ENCODE measurements at regions not wholly inside any gene's neighbourhood (a gene's known extent, or its start where the extent isn't known, plus 50 kb on each side); places are given as distances from the start of the nearest gene placed in this dataset.
A peak's percentile ranks its signal among the peaks of the same experiment; 100 is the strongest.
"Not testable (repeated sequence)": the region's sequence is repeated elsewhere in the genome, so short reads cannot be mapped to it uniquely, and the experiment has no call there.

GRCh38 chr10:8768852-8769251 is 714.4 kb downstream of the GATA3 start:
- DNase-seq (ENCODE audit: low read depth, low spot score), result no peak

DNA sequence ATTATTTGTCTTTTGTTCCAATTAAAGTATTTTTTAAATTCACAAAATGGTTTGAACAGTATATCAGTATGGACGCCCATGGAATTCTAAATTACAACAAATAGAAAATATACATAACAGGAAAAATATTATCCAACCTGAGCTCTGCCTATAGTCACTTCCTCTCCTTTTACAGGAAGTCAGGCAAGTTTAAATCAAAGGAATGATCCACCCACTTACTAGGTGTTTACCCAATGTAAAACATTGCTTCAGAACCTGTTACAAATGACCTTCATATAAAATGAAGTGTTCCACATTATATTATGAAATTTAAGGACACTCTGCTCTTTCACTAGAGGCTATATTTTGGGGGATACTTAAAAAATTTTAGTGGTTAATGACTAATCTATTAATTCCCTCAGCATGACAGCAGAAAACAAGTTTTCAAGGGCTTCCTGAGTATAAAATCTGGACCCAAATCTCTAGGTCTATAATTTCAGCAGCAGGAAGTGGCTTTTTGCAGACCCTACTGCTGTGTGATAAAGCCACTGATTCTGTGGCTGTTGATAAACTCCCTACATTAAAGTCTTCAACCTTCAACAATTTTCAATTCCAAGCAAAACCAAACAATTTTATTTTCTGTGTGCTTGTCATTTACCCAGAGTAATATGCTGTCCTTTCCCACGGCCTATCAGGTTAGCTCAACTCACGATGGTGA is 722.6 kb downstream of the GATA3 start:
- DNase-seq (ENCODE audit: low read depth, low spot score), result no peak

DNA sequence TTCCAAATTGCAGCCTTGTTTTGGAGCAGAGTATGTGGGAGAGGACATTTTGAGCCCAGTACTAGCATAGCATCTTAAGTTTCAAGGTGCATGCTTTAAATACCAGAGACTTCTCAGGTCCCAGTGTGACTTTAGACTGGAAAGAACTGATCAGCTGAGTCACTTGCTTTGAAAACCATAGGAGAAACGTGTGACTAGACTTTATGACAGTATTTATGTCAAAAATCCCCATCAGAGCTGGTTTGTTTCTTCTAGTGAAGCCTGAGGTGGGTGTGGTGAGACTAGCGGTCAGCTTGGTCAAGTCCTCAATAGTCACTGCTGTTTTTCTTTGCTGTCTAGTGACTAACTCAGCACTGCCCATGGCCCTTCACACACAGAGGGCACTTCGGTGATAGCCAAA is 724.2 kb downstream of the GATA3 start:
- no peak for DNase-seq (ENCODE audit: low read depth, low spot score)

DNA sequence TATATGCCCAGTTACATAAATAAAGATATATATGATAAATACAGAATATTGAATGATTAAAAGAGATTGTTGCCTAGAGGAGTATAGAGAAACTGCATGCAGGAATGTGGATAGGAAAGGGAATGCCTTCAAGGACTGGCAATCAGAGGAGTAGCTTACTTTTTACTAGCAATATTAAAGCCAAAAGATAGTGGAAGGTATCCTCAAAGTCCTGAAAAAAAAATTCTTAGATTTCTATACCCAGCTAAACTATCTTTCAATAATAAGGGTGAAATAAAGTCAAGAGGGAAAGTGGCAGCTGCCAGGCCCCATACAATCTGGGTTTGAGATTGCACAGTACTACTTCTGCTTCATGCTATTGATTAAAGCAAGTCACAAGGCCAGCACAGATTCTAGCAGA is 733.2 kb downstream of the GATA3 start:
- no peak for DNase-seq (ENCODE audit: low read depth, low spot score)

DNA sequence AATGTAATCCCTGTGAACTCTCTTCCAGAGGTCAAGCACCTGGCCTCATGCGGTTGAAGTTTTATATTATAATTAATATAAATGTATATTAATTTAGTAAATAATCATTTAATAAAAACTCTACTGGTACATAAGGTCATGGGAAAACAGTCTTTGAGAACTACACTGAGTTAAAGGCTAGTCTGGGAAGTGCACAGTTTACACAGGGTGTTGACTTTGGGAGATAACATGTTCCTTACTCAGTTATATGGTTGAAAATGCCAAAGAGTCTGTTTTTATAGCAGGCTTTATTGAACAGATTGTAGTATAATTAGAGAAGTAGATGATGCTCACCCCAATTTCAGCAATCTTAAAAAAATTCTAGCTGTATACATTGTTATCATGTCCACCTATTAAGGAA is 735.9 kb downstream of the GATA3 start:
- DNase-seq (ENCODE audit: low read depth, low spot score), result no peak

- no peak for DNase-seq (ENCODE audit: low read depth, low spot score)
Measured at GRCh38 chr10:8794860-8795259, 740.4 kb downstream of the GATA3 start.

GRCh38 chr10:8800426-8800825 is 745.9 kb downstream of the GATA3 start:
- no peak for DNase-seq (ENCODE audit: low read depth, low spot score)

- DNase-seq (ENCODE audit: low read depth, low spot score), result no peak
Measured at GRCh38 chr10:8803992-8804391, 749.5 kb downstream of the GATA3 start.

GRCh38 chr10:8810677-8811076 is 756.2 kb downstream of the GATA3 start:
- DNase-seq (ENCODE audit: low read depth, low spot score), result no peak

GRCh38 chr10:8811201-8811600 is 756.7 kb downstream of the GATA3 start:
- no peak for DNase-seq (ENCODE audit: low read depth, low spot score)

DNA sequence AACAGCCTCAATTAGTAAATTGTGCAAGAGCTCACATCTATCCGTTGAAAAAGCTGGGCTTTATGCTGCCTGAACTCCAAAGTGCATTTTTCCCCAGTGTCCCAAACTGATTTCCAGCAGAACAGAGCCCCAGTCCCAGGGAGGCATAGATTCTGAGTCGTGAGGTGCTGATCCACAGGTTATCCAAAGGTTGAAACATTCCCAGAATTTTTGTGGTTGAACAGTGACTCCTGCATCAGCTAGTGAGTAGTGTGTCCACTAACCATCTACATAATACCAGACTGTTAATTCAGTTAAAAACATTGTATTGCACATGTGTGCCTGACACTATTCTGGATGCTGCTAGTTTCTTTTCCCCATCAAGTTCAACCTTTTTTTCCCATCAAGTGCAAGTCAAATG is 761.5 kb downstream of the GATA3 start:
- DNase-seq (ENCODE audit: low read depth, low spot score), result no peak

DNA sequence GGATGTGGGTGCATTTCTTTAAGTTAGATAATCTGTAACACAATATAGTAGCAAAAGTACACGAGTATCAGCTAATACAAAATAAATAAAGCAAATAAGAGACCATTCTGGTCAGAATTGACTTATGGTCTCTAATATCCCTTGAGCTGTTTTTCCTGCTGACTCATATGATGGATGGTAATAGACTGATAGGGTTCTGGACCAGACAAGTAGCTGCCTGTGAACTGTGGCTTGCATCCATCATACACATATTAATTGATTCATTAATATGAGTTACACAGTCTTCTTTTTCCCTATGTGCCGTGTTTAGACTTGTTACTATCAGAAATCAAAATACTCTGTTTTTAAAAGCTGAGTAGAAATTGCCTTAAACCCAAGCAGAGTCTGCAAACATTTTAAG is 762.8 kb downstream of the GATA3 start:
- DNase-seq (ENCODE audit: low read depth, low spot score), result no peak

- DNase-seq (ENCODE audit: low read depth, low spot score), result no peak
Measured at GRCh38 chr10:8825611-8826010, 771.1 kb downstream of the GATA3 start.

- no peak for DNase-seq (ENCODE audit: low read depth, low spot score)
Measured at GRCh38 chr10:8829592-8829991, 775.1 kb downstream of the GATA3 start.

GRCh38 chr10:8830048-8830447 is 775.6 kb downstream of the GATA3 start:
- no peak for DNase-seq (ENCODE audit: low read depth, low spot score)

DNA sequence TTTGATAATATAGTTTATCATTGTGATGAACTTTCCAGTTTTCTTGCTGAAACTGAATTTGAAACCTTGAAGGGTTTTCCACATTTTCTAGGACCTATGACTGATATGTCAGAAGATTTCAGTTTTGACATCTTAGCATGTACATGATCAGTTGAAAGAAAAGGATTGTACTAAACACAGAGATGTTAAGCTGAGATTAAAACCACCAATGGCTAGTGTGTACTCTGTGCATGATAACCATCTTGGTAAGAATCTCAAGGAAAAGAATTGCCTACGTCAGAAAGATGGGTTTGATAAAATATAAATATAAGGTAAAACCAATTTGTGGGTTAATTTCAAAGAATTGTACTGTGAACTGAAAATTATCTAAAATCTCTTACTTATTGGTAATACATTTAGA is 776.4 kb downstream of the GATA3 start:
- no peak for DNase-seq (ENCODE audit: low read depth, low spot score)

DNA sequence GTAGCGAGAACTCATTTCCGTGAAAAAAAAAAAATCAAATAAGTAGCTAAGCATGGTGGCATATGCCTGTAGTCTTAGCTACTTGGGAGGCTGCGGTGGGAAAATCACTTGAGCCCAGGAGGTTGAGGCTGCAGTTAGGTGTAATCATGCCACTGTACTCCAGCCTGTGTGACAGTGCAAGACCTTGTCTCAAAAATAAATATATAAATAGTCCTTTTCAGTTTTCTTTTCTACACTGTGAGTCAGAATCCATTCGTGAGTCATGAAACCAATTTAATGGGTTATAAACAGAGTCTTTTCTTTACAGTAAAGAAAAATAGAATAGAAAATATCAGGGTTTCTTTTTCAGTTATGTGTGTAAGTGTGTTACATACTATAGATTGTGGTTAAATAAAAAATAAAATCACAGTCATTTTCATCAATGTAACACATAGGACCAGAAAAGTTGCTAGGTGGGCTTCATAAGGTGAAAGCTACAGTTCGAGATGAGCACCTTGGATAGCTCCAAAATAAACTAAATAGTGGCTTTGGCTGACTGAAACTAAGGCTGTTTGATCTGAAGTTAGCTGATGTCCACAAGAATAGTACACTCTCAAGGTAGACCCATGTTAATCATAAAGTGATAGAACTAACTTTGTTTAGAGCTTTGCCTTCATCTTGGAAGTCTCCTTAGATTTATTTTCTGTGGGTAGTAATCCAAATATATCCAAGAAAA is 781.1 kb downstream of the GATA3 start:
- DNase-seq (ENCODE audit: low read depth, low spot score), result no peak

GRCh38 chr10:8840356-8840755 is 785.9 kb downstream of the GATA3 start:
- DNase-seq (ENCODE audit: low read depth, low spot score), result peak; percentile 42

GRCh38 chr10:8844141-8844540 is 789.7 kb downstream of the GATA3 start:
- no peak for DNase-seq (ENCODE audit: low read depth, low spot score)

DNA sequence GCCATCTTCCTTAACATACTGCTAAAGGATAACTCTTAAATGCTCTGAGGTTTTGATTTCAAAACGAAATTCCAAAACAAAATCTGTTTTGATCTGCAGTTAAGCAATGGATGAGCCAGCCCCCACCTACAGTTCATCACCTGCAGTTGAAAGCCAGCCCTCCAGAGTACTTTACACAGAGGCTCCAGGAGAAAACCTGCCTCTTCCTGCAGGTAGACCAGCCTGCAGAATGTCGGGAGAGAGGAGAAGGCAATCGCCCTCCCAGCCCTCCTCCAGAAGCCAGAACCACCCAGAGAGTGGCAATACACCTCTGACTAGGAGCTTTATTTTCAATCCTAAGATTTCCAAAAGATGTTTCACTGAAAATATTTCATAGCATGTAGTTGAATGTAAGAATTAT is 798.1 kb downstream of the GATA3 start:
- DNase-seq (ENCODE audit: low read depth, low spot score), result no peak

- DNase-seq (ENCODE audit: low read depth, low spot score), result no peak
Measured at GRCh38 chr10:8853048-8853447, 798.6 kb downstream of the GATA3 start.

DNA sequence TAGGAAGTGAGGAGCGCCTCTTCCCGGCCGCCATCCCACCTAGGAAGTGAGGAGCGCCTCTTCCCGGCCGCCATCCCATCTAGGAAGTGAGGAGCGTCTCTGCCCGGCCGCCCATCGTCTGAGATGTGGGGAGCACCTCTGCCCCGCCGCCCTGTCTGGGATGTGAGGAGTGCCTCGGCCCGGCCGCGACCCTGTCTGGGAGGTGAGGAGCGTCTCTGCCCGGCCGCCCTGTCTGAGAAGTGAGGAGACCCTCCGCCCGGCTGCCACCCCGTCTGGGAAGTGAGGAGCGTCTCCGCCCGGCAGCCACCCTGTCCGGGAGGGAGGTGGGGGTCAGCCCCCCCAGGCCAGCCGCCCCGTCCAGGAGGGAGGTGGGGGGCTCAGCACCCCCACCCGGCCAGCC is 814.4 kb downstream of the GATA3 start:
- not testable (repeated sequence) for DNase-seq (ENCODE audit: low read depth, low spot score)

GRCh38 chr10:8873310-8873709 is 818.8 kb downstream of the GATA3 start:
- no peak for DNase-seq (ENCODE audit: low read depth, low spot score)

GRCh38 chr10:8874268-8874667 is 819.8 kb downstream of the GATA3 start:
- no peak for DNase-seq (ENCODE audit: low read depth, low spot score)

All from iPS DF 19.7 (cell line).